ENCODE measurements at regions not wholly inside any gene's neighbourhood (a gene's known extent, or its start where the extent isn't known, plus 50 kb on each side); places are given as distances from the start of the nearest gene placed in this dataset.

DNA sequence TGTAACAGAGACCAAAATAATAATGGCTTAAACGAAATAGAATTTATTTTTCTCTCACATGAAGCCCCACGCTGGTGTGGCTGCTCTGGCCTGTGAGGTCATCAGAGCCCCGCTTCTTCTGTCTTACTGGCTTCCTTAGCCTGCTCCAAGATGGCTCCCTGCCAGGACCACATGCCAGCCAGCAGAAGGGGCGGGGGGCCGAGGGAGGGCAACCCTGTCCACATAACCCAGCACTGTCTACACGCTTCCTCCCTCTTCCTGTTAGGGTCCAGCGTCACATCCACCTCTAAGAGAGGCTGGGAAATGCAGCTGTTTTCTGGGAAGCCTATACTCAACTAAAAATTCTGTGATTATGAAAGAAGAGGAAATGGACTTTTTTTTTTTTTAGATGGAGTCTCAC lies 107.9 kb upstream of the DLG1 start (continued):
- TF ChIP-seq, protein P1, sequence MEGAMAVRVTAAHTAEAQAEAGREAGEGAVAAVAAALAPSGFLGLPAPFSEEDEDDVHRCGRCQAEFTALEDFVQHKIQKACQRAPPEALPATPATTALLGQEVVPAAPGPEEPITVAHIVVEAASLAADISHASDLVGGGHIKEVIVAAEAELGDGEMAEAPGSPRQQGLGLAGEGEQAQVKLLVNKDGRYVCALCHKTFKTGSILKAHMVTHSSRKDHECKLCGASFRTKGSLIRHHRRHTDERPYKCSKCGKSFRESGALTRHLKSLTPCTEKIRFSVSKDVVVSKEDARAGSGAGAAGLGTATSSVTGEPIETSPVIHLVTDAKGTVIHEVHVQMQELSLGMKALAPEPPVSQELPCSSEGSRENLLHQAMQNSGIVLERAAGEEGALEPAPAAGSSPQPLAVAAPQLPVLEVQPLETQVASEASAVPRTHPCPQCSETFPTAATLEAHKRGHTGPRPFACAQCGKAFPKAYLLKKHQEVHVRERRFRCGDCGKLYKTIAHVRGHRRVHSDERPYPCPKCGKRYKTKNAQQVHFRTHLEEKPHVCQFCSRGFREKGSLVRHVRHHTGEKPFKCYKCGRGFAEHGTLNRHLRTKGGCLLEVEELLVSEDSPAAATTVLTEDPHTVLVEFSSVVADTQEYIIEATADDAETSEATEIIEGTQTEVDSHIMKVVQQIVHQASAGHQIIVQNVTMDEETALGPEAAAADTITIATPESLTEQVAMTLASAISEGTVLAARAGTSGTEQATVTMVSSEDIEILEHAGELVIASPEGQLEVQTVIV (IDR thresholded peaks at IDR 0.05; ENCODE audit: borderline replicate concordance, partially characterized antibody): no peak
- no peak for TF ChIP-seq NFIC (IDR thresholded peaks at IDR 0.05; ENCODE audit: low read depth, low read length)
- TF ChIP-seq NR2C1 (IDR thresholded peaks at IDR 0.05): no peak
- TF ChIP-seq, protein P2, sequence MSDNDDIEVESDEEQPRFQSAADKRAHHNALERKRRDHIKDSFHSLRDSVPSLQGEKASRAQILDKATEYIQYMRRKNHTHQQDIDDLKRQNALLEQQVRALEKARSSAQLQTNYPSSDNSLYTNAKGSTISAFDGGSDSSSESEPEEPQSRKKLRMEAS (IDR thresholded peaks at IDR 0.05; ENCODE audit: low read depth, low read length): no peak

DNA sequence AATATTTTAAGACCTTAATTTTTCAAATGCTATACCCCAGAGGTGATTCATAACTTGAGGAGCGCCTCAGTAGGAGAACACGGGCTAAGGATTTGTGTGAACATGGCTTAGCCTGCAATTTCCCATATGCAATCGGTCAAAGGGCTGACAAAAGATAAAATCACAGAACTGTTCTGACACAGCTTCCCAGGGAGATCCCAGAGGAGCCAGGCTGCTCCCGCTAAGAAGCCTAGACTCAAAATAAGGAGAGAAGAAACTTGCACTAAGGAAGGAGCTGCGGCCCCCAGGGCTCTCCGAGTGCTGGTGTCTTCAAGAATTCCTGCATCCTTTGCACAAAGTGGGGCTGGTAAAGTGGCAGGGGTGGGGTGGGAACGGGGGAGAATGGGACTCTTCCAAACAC lies 106.3 kb upstream of the DLG1 start:
- no TSS peak for BruUV-seq (replicated peaks)
- no peak for ATAC-seq
- TF ChIP-seq MEF2B (IDR thresholded peaks at IDR 0.05; ENCODE audit: partially characterized antibody, poor library complexity, severe bottlenecking) (no peak), JUNB (IDR thresholded peaks at IDR 0.05) (no peak), BACH1 (IDR thresholded peaks at IDR 0.05; ENCODE audit: borderline replicate concordance) (no peak), POLR2A (IDR thresholded peaks at IDR 0.05; ENCODE audit: low read depth, low read length) (no peak), BHLHE40 (IDR thresholded peaks at IDR 0.05; ENCODE audit: borderline replicate concordance in 1 of 2, low read depth in 2 of 2, low read length in 1 of 2) (no peak), WRNIP1 (IDR thresholded peaks at IDR 0.05; ENCODE audit: borderline replicate concordance, low read depth, low read length) (no peak), PAX8 (IDR thresholded peaks at IDR 0.05) (no peak), CREB1 (IDR thresholded peaks at IDR 0.05; ENCODE audit: low read depth) (no peak), KLF5 (IDR thresholded peaks at IDR 0.05; ENCODE audit: partially characterized antibody) (no peak), PAX5 (IDR thresholded peaks at IDR 0.05; ENCODE audit: borderline replicate concordance, low read depth, low read length) (no peak), SMAD5 (IDR thresholded peaks at IDR 0.05; ENCODE audit: low read depth) (no peak), RELA (IDR thresholded peaks at IDR 0.05; ENCODE audit: borderline replicate concordance, partially characterized antibody) (no peak), PML (IDR thresholded peaks at IDR 0.05; ENCODE audit: low read length) (no peak), SREBF1 (IDR thresholded peaks at IDR 0.05; ENCODE audit: low read length) (no peak), RB1 (IDR thresholded peaks at IDR 0.05; ENCODE audit: borderline replicate concordance) (no peak)
- TF ChIP-seq, protein P3, sequence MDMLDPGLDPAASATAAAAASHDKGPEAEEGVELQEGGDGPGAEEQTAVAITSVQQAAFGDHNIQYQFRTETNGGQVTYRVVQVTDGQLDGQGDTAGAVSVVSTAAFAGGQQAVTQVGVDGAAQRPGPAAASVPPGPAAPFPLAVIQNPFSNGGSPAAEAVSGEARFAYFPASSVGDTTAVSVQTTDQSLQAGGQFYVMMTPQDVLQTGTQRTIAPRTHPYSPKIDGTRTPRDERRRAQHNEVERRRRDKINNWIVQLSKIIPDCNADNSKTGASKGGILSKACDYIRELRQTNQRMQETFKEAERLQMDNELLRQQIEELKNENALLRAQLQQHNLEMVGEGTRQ (IDR thresholded peaks at IDR 0.05; ENCODE audit: borderline replicate concordance, low read depth, low read length): no peak
- H3K9me3 ChIP-seq (replicated peaks; ENCODE audit: control insufficient read depth, insufficient read depth, low read length): no peaks in the 10 kb centered on the region; the same call in 2 of the 3 replicates
- no peak for DNase-seq (ENCODE audit: low read depth, low spot score)
- H3K9ac ChIP-seq (ENCODE audit: control insufficient read depth, insufficient read depth, low read length): no peak overlapping the region
- POLR2A ChIA-PET: interaction anchor here (0.7 kb wide), 1 partner anchor 53 kb away, joined by 3 read pairs; no protein-coding TSS in a partner anchor
- in situ Hi-C loops (cut with MboI) (no loop called here), intact Hi-C loops (cut with micrococcal nuclease; ENCODE audit: unreplicated experiment) (no loop called here)
- FAIRE-seq: no peak
- WGBS (ENCODE audit: insufficient coverage, insufficient replicate concordance, low lambda C conversion rate, missing lambda C conversion rate): 66% methylated on average over 7 of the region's 7 CpGs
- no peaks in the 10 kb centered on the region for H4K20me1 ChIP-seq (ENCODE audit: control insufficient read depth, insufficient read depth)
- no peak overlapping the region for H2AFZ ChIP-seq (ENCODE audit: control insufficient read depth, low read depth, low read length)
- SMC1A ChIA-PET (ENCODE audit: uncharacterized antibody, unreplicated experiment): interaction anchor here (0.6 kb wide), 1 partner anchor 34 kb away, joined by 3 read pairs; no protein-coding TSS in a partner anchor
- H3K79me2 ChIP-seq (ENCODE audit: control insufficient read depth, insufficient read depth, low read length): no peaks in the 10 kb centered on the region
- RAD21 ChIA-PET (ENCODE audit: unreplicated experiment): no interaction called here
- no peak overlapping the region for H3K4me2 ChIP-seq (ENCODE audit: control insufficient read depth, insufficient read depth)
- no peak overlapping the region for H3K4me3 ChIP-seq
- H3K27me3 ChIP-seq (replicated peaks in 1 of 2; ENCODE audit: control insufficient read depth in 2 of 2, insufficient read depth in 2 of 2, low read length in 1 of 2): no peaks in the 10 kb centered on the region
- H3K36me3 ChIP-seq (ENCODE audit: control insufficient read depth in 2 of 2, insufficient read depth in 2 of 2, low read length in 1 of 2): no peaks in the 10 kb centered on the region
- no peak overlapping the region for H3K27ac ChIP-seq (ENCODE audit: control insufficient read depth, insufficient read depth)
- H3K4me1 ChIP-seq (ENCODE audit: control insufficient read depth, insufficient read depth, low read length): no peaks in the 10 kb centered on the region
- CTCF ChIA-PET: interaction anchor here (0.7 to 1.0 kb wide), 2 partner anchors 9 to 112 kb away, joined by 3 to 4 read pairs; no protein-coding TSS in a partner anchor

All from GM12878 (cell line).